ENCODE measurements at regions not wholly inside any gene's neighbourhood (a gene's known extent, or its start where the extent isn't known, plus 50 kb on each side); places are given as distances from the start of the nearest gene placed in this dataset.

GRCh38 chr12:94706250-94706661, 55.9 kb upstream of the TMCC3 start:
- DNase-seq = no peak

DNA sequence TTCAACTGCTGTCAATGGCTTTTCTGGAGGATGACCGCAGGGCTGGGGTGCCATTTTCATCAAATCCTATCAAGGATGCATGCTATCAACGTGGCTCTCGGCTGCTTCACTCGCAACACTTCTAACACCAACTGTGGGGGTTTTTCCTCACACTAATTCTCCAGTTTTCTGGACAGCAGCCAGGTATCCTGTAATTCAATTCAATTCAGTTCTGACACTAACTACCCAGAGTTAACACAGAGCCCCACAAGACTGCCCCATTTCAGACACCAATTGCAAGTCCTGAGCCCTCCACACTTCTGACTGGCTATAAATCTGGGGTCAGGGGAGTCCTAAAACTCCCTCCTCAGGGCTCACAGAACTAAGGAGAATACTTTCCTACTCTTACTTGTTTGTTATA, 55.3 kb upstream of the TMCC3 start:
- DNase-seq = no peak

DNA sequence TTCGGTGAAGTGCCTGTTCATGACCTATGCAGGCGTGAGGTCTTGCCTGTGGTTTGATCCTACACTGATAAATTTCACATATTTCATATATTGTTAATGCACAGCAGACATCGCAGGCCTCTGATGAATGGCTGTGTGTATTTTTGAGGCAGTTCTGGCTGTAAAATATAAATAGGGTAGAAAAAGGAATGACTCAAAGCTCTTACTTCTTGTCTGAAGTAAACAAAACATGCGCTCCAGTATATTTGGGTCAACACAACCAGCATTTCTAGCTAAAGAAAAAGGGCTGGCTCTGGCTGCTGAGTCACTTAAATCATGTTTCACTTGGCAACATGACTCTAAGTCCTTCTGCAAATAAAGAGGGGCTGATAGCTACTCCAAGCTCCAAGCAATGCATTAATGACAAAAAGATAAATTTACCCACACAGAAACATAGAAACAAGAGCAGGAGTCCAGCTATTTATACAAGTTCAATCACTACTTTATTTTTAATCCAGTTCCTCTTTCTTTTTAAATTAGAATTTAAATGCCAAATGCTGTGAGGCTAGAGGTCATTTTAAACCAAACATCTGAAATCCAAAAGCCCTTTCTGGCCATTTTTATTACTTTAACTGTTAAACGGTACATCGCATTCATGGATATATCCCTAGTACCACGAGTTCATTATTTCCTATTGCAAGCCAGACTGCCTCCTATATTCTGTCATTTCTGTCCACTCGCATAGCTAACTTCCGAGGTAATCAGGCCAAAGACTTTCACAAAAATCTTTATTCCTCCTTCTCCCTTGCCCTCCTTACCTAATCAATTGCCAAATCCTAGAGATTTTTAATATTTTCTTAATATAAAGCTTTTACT, 54.3 kb upstream of the TMCC3 start:
- DNase-seq = no peak

- DNase-seq = no peak
Measured at GRCh38 chr12:94702696-94703095, 52.3 kb upstream of the TMCC3 start.

DNA sequence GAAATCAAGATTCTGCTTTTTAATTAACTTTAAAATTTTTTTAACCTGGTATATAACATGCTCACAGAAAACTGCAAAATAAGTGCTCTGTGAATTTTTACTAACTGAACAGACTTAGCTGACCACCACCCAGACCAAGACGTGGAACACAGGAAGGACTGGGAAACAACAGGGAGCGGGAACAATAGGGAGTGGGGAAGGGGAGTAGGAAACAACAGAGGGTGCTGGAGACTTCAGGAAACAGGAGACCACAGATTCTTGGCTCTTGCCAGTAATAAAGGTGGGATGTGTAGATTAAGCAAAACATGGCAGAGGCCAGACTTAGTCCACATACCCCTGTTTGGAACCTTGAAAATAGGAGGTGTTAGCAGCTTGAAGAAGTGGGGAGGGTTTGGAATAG, 51.4 kb upstream of the TMCC3 start:
- DNase-seq = no peak

DNA sequence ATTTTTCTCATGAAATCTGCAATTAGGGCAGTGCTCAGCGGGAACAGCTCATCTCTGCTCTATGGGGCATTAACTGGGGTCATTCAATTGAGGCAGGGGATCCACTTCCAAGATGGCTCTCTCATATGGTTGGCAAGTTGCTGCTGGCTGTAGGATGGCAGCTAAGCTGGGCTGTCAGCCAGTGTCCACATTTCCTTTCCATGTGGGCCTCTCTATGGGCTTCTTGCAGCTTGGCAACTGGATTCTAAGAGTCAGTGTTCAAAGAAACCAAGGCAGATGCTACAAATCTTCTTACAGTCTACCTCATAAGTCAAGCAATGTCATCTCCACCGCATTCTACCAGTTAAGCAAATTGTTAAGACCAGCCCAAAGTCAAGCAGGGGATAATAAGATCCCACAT, 50.3 kb upstream of the TMCC3 start:
- DNase-seq = no peak
